Ovary (tissue), 7 donors: ENCODE measurements at regions not wholly inside any gene's neighbourhood (a gene's known extent, or its start where the extent isn't known, plus 50 kb on each side); places are given as distances from the start of the nearest gene placed in this dataset.

Source experiments
- DNase-seq, 5 donors: peaks; one replicate each; pipeline ENCODE4 v3.0.0-alpha.2; 2019 to 2020
- H3K27ac ChIP-seq, 2 donors: fragments of 200-600 bp; one replicate each; pipeline versions ENCODE4 v1.5.1 to v1.8.0; 2019 to 2022
- H3K27me3 ChIP-seq: fragments of 200-600 bp; one replicate; pipeline ENCODE4 v1.8.0; 2022
- H3K36me3 ChIP-seq: fragments of 200-600 bp; sonication (generic); one replicate; pipeline ENCODE4 v1.5.1; 2019
- H3K4me1 ChIP-seq: one replicate; pipeline ENCODE4 v1.8.1; 2013; ENCODE audit warnings: mild to moderate bottlenecking, moderate library complexity; ENCODE audit not compliant: insufficient read depth
- H3K4me3 ChIP-seq: fragments of 200-600 bp; sonication (generic); one replicate; pipeline ENCODE4 v1.5.1; 2017
- H3K9me3 ChIP-seq, 2 donors: fragments of 200-600 bp in 1 of 2; sonication (generic) in 1 of 2; one replicate each; pipeline versions ENCODE4 v1.5.1 to v1.8.1; 2013 to 2019; ENCODE audit warnings: mild to moderate bottlenecking in 1 of 2, moderate library complexity in 1 of 2
- CTCF ChIP-seq, 3 donors: fragments of 450-650 bp in 2 of 3; fragments of 200-600 bp in 1 of 3; IDR thresholded peaks; one replicate each; pipeline versions ENCODE4 v1.5.1 to v1.8.0; 2016 to 2022; ENCODE audit warnings: antibody characterized with exemption in 3 of 3, mild to moderate bottlenecking in 1 of 3
- EP300 ChIP-seq: sonication (generic); formaldehyde crosslinking; IDR thresholded peaks from one replicate; pipeline ENCODE4 v1.6.1; 2017; ENCODE audit warnings: antibody characterized with exemption
- POLR2A ChIP-seq: fragments of 450-650 bp; IDR thresholded peaks from one replicate; pipeline ENCODE4 v1.6.1; 2017; ENCODE audit warnings: antibody characterized with exemption, mild to moderate bottlenecking, moderate library complexity
- WGBS, 3 donors: extraction: QIAGEN DNeasy Blood & Tissue Kit in 1 of 3; methylation state at CpG; one replicate each; pipeline versions ENCODE4 v1.1.5 to v1.1.7; 2013 to 2017; 5-methylcytosine and 5-hydroxymethylcytosine counted together
- intact Hi-C, 4 donors: fragments of 100-400 bp; cut with DNase I; formaldehyde crosslinking; loops; one replicate each; pipeline versions ENCODE4 v1.11.0 to v1.15.1; 2022 to 2023
- donor health status: DM: no; HTN: no; CAD: no; lungs with moderate emphysema.
- donor health status: DM: no; HTN: no; CAD: no.
- donor health status: Bipolar disorder and iron deficiency.
- donor health status: DM: no; HTN: no; CAD: no.
- donor health status: DM: yes; HTN: yes; CAD: no.

DNA sequence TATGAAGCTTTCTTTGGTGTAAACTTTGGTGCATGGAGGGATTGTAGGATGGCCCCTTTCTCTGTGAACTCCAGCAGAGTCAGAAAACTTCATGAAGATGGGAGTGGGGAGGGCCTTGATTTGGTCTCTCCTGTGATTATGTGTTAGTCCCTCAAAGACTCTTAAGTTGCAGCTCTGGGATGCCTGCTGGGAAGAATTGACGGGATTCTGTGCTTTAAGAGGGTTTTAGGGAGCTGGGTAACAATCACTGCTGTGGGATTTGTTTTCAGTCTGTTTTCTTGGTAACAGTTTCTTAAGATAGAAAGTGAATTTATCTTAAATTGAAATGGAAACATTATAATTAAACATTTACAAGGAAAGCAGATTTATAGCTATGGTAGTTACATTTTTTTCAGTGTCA lies 378.1 kb downstream of the AACS start:
- no peaks in the 10 kb centered on the region for H3K9me3 ChIP-seq
- no peaks in the 10 kb centered on the region for H3K27me3 ChIP-seq
- no peak overlapping the region for H3K4me3 ChIP-seq
- 13 to 22% (median 15%) methylated on average over 1 of the region's 1 CpG for WGBS, 3 donors
- intact Hi-C loops = no loop called here
- no peak overlapping the region for H3K27ac ChIP-seq
- DNase-seq = no peak
- no peaks in the 10 kb centered on the region for H3K36me3 ChIP-seq
- TF ChIP-seq POLR2A = no peak
- TF ChIP-seq EP300 = no peak
- TF ChIP-seq CTCF (IDR thresholded peaks at IDR 0.05) = no peak
- no peaks in the 10 kb centered on the region for H3K4me1 ChIP-seq

GRCh38 chr12:125451408-125451807 lies 386.2 kb downstream of the AACS start:
- Histone ChIP-seq H3K9me3 (no peaks in the 10 kb centered on the region), H3K36me3 (no peaks in the 10 kb centered on the region), H3K4me3 (no peak overlapping the region), H3K27ac (no peak overlapping the region), H3K4me1 (no peaks in the 10 kb centered on the region), H3K27me3 (no peaks in the 10 kb centered on the region)
- WGBS, 3 donors = 55 to 66% (median 61%) methylated on average over 2 of the region's 2 CpGs
- TF ChIP-seq POLR2A (no peak), CTCF (IDR thresholded peaks at IDR 0.05) (no peak), EP300 (no peak)
- intact Hi-C loops = no loop called here
- no peak for DNase-seq

DNA sequence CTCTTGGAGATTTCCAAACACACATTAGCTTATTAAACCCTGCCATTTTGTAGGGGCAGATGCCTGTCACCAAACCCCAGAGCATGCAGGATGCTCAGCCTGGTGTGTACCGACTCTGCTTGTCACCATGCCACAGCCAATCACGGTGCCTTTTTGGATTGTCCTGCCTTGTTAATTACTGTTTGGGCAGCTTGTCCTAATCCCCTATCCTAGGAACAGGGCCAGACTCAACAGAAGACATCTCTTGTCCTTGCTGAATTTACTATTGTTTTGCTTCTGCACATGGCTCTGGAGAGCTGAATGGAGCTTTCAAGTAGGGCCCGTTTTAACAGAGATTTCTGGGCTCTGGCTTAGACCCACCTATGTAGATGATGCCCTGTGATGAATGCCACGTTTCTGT lies 388.5 kb downstream of the AACS start:
- no peak for DNase-seq

DNA sequence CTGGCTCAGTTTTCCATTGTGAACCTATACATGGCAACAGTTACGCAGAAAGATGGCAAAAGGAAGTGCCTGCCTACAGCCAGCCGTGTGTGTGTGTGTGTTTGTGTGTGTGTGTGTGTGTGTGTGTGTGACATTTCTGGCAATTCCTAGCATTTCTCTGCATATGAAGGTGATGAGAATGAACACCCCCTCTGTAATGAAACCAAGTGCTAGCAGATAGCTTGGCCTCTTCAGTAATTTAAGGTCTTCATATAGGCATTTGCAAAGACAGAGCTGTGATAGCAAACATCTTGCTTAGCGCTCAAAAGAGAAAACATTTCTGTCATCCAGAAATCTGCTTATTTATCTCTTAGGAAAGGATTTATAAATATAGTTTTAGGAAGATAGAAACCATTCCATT lies 389.1 kb downstream of the AACS start:
- intact Hi-C loops = no loop called here
- no peak for TF ChIP-seq EP300
- TF ChIP-seq CTCF (IDR thresholded peaks at IDR 0.05) = no peak
- TF ChIP-seq POLR2A = no peak
- Histone ChIP-seq H3K36me3 (no peaks in the 10 kb centered on the region), H3K4me1 (no peaks in the 10 kb centered on the region), H3K27ac (no peak overlapping the region), H3K9me3 (no peaks in the 10 kb centered on the region), H3K27me3 (no peaks in the 10 kb centered on the region), H3K4me3 (no peak overlapping the region)
- DNase-seq = no peak
- WGBS, 3 donors = 58 to 70% (median 65%) methylated on average over 3 of the region's 3 CpGs

More for the DNA sequence above, 388.5 kb downstream of the AACS start:
- Histone ChIP-seq H3K27ac (no peak overlapping the region), H3K4me3 (no peak overlapping the region), H3K4me1 (no peaks in the 10 kb centered on the region), H3K36me3 (no peaks in the 10 kb centered on the region), H3K9me3 (no peaks in the 10 kb centered on the region), H3K27me3 (no peaks in the 10 kb centered on the region)
- intact Hi-C loops = no loop called here
- TF ChIP-seq CTCF (IDR thresholded peaks at IDR 0.05) = no peak
- TF ChIP-seq EP300 = no peak
- no peak for TF ChIP-seq POLR2A
- WGBS, 3 donors = 49 to 65% (median 53%) methylated on average over 4 of the region's 4 CpGs
